Psoas muscle (tissue), 7 donors: ENCODE measurements at regions not wholly inside any gene's neighbourhood (a gene's known extent, or its start where the extent isn't known, plus 50 kb on each side); places are given as distances from the start of the nearest gene placed in this dataset.

Experiments
- ATAC-seq, 4 donors: fragments of 200-7000 bp; cut with Tn5 transposase; one replicate each; pipeline ENCODE4 v1.9.1; 2020; ENCODE audit warnings: moderate library complexity in 3 of 4, mild to moderate bottlenecking in 2 of 4
- DNase-seq, 2 donors: peaks; one replicate each; pipeline ENCODE4 v3.0.0-alpha.2; 2020
- H3K27ac ChIP-seq: fragments of 200-600 bp; one replicate; pipeline ENCODE4 v1.8.0; 2022
- H3K27me3 ChIP-seq, 3 donors: fragments of 200-600 bp in 1 of 3; one replicate each; pipeline versions ENCODE4 v1.6.1 to v1.8.0; 2013 to 2022; ENCODE audit warnings: low read length in 2 of 3, mild to moderate bottlenecking in 2 of 3, moderate library complexity in 1 of 3; ENCODE audit not compliant: insufficient read depth in 3 of 3
- H3K36me3 ChIP-seq, 2 donors: fragments of 200-600 bp in 1 of 2; one replicate each; pipeline versions ENCODE4 v1.6.1 to v1.8.0; 2013 to 2022; ENCODE audit warnings: low read depth in 1 of 2, mild to moderate bottlenecking in 1 of 2, moderate library complexity in 1 of 2; ENCODE audit not compliant: insufficient read depth in 1 of 2
- H3K4me1 ChIP-seq: fragments of 200-600 bp; one replicate; pipeline ENCODE4 v1.8.0; 2022
- H3K4me3 ChIP-seq: fragments of 200-600 bp; one replicate; pipeline ENCODE4 v1.8.0; 2022; ENCODE audit warnings: mild to moderate bottlenecking
- H3K9me3 ChIP-seq: fragments of 200-600 bp; one replicate; pipeline ENCODE4 v1.8.0; 2022
- CTCF ChIP-seq: fragments of 200-600 bp; IDR thresholded peaks from one replicate; pipeline ENCODE4 v1.8.0; 2022; ENCODE audit warnings: antibody characterized with exemption
- WGBS, 3 donors: extraction: QIAGEN DNeasy Blood & Tissue Kit; methylation state at CpG; one replicate each; pipeline versions ENCODE4 v1.1.6 to v1.1.7; 2013; 5-methylcytosine and 5-hydroxymethylcytosine counted together
- intact Hi-C, 2 donors: fragments of 100-400 bp; cut with DNase I; formaldehyde crosslinking; loops; one replicate each; pipeline versions ENCODE4 v1.11.0 to v1.14.2; 2022
- donor health status: healthy with polysubstance abuse.
- donor health status: DM: no; HTN: no; CAD: no; lungs with moderate emphysema.
- donor health status: Bipolar disorder and iron deficiency.
- donor health status: healthy.
- donor health status: DM: yes; HTN: yes; CAD: no.
- donor health status: DM: no; HTN: no; CAD: no.
- donor health status: DM: yes; HTN: yes; CAD: no.

GRCh38 chr1:221039616-221040015 lies 160.4 kb downstream of the HLX start:
- intact Hi-C loops: loop anchor here in 1 of 2 donors (5.0 kb wide), 1 partner anchor 78 kb away; no protein-coding TSS in a partner anchor
- no peaks in the 10 kb centered on the region for H3K9me3 ChIP-seq
- no peak for DNase-seq
- H3K27me3 ChIP-seq: no peaks in the 10 kb centered on the region
- H3K36me3 ChIP-seq: no peaks in the 10 kb centered on the region
- H3K4me3 ChIP-seq: no peak overlapping the region
- H3K4me1 ChIP-seq: peaks cover 16% of the 10 kb centered on the region
- ATAC-seq: no peak
- H3K27ac ChIP-seq: no peak overlapping the region
- WGBS, 3 donors: 83 to 89% (median 85%) methylated on average over 1 of the region's 1 CpG
- TF ChIP-seq CTCF: no peak

GRCh38 chr1:221040101-221040500 lies 160.9 kb downstream of the HLX start:
- peaks cover 14% of the 10 kb centered on the region for H3K4me1 ChIP-seq
- no peak for ATAC-seq
- no peak overlapping the region for H3K4me3 ChIP-seq
- H3K27ac ChIP-seq: no peak overlapping the region
- H3K9me3 ChIP-seq: no peaks in the 10 kb centered on the region
- DNase-seq: no peak
- WGBS, 3 donors: 89 to 95% (median 95%) methylated on average over 1 of the region's 1 CpG
- no peak for TF ChIP-seq CTCF
- intact Hi-C loops: no loop called here
- no peaks in the 10 kb centered on the region for H3K36me3 ChIP-seq
- H3K27me3 ChIP-seq: no peaks in the 10 kb centered on the region

GRCh38 chr1:221040691-221041285 lies 161.5 kb downstream of the HLX start:
- 54 to 80% (median 63%) methylated on average over 2 of the region's 2 CpGs for WGBS, 3 donors
- Histone ChIP-seq H3K4me1 (peaks cover 7% of the 10 kb centered on the region), H3K36me3 (no peaks in the 10 kb centered on the region), H3K27ac (no peak overlapping the region), H3K4me3 (no peak overlapping the region), H3K9me3 (no peaks in the 10 kb centered on the region), H3K27me3 (no peaks in the 10 kb centered on the region)
- TF ChIP-seq CTCF: no peak
- intact Hi-C loops: no loop called here
- DNase-seq (no peak), ATAC-seq (peak in 1 of 4 donors; percentile 32)

GRCh38 chr1:221044538-221044937 lies 165.3 kb downstream of the HLX start:
- Histone ChIP-seq H3K4me3 (no peak overlapping the region), H3K36me3 (no peaks in the 10 kb centered on the region), H3K27me3 (no peaks in the 10 kb centered on the region), H3K4me1 (peaks cover 3% of the 10 kb centered on the region), H3K9me3 (no peaks in the 10 kb centered on the region), H3K27ac (no peak overlapping the region)
- no peak for TF ChIP-seq CTCF
- intact Hi-C loops: no loop called here
- ATAC-seq (no peak), DNase-seq (no peak)

- H3K4me1 ChIP-seq: peaks cover 3% of the 10 kb centered on the region
- H3K27ac ChIP-seq: no peak overlapping the region
- TF ChIP-seq CTCF: no peak
- intact Hi-C loops: no loop called here
- H3K9me3 ChIP-seq: no peaks in the 10 kb centered on the region
- no peak for ATAC-seq
- H3K4me3 ChIP-seq: no peak overlapping the region
- 78 to 83% (median 82%) methylated on average over 3 of the region's 3 CpGs for WGBS, 3 donors
- H3K27me3 ChIP-seq: no peaks in the 10 kb centered on the region
- no peak for DNase-seq
- H3K36me3 ChIP-seq: no peaks in the 10 kb centered on the region
Observed at GRCh38 chr1:221045151-221045550, 165.9 kb downstream of the HLX start.
